ENCODE measurements at regions not wholly inside any gene's neighbourhood (a gene's known extent, or its start where the extent isn't known, plus 50 kb on each side); places are given as distances from the start of the nearest gene placed in this dataset.

GRCh38 chr12:19908830-19909229, 459.5 kb upstream of the PDE3A start:
- Histone ChIP-seq H3K4me2 (ENCODE audit: low read length) (no peak overlapping the region), H3K79me2 (ENCODE audit: control insufficient read depth, low read length) (no peaks in the 10 kb centered on the region), H3K36me3 (ENCODE audit: control insufficient read depth, low read length) (no peaks in the 10 kb centered on the region), H3K9me2 (replicated peaks; ENCODE audit: control insufficient read depth, low read length) (no peaks in the 10 kb centered on the region), H3K9me3 (ENCODE audit: control insufficient read depth, insufficient read depth, low read length) (no peaks in the 10 kb centered on the region), H3K4me3 (ENCODE audit: low read length) (no peak overlapping the region), H3F3A (ENCODE audit: control insufficient read depth, insufficient read depth) (no peaks in the 10 kb centered on the region), H3K27me3 (ENCODE audit: control insufficient read depth, low read length) (no peaks in the 10 kb centered on the region), H3K4me1 (ENCODE audit: control insufficient read depth, low read length) (no peaks in the 10 kb centered on the region), H3K27ac (ENCODE audit: low read depth, low read length) (no peak overlapping the region), H4K20me1 (ENCODE audit: control insufficient read depth, insufficient read depth, low read depth, low read length) (no peaks in the 10 kb centered on the region)
- TF ChIP-seq EZH2phosphoT487 (IDR thresholded peaks at IDR 0.05; ENCODE audit: borderline replicate concordance, low read length) (no peak), CTCF (IDR thresholded peaks at IDR 0.05; ENCODE audit: low read depth, low read length, poor library complexity, severe bottlenecking) (no peak)

- Histone ChIP-seq H3K79me2 (ENCODE audit: control insufficient read depth, low read length) (no peaks in the 10 kb centered on the region), H4K20me1 (ENCODE audit: control insufficient read depth, insufficient read depth, low read depth, low read length) (no peaks in the 10 kb centered on the region), H3K4me2 (ENCODE audit: low read length) (no peak overlapping the region), H3K4me3 (ENCODE audit: low read length) (no peak overlapping the region), H3F3A (ENCODE audit: control insufficient read depth, insufficient read depth) (no peaks in the 10 kb centered on the region), H3K36me3 (ENCODE audit: control insufficient read depth, low read length) (no peaks in the 10 kb centered on the region), H3K9me2 (replicated peaks; ENCODE audit: control insufficient read depth, low read length) (no peaks in the 10 kb centered on the region), H3K27me3 (ENCODE audit: control insufficient read depth, low read length) (no peaks in the 10 kb centered on the region), H3K27ac (ENCODE audit: low read depth, low read length) (no peak overlapping the region), H3K4me1 (ENCODE audit: control insufficient read depth, low read length) (no peaks in the 10 kb centered on the region), H3K9me3 (ENCODE audit: control insufficient read depth, insufficient read depth, low read length) (no peaks in the 10 kb centered on the region)
- TF ChIP-seq EZH2phosphoT487 (IDR thresholded peaks at IDR 0.05; ENCODE audit: borderline replicate concordance, low read length) (no peak), CTCF (IDR thresholded peaks at IDR 0.05; ENCODE audit: low read depth, low read length, poor library complexity, severe bottlenecking) (no peak)
These were observed 458.9 kb upstream of the PDE3A start for GRCh38 chr12:19909418-19909817.

- Histone ChIP-seq H3F3A (ENCODE audit: control insufficient read depth, insufficient read depth) (no peaks in the 10 kb centered on the region), H3K27me3 (ENCODE audit: control insufficient read depth, low read length) (no peaks in the 10 kb centered on the region), H3K4me3 (ENCODE audit: low read length) (no peak overlapping the region), H3K27ac (ENCODE audit: low read depth, low read length) (no peak overlapping the region), H3K4me2 (ENCODE audit: low read length) (no peak overlapping the region), H3K9me3 (ENCODE audit: control insufficient read depth, insufficient read depth, low read length) (no peaks in the 10 kb centered on the region), H3K4me1 (ENCODE audit: control insufficient read depth, low read length) (no peaks in the 10 kb centered on the region), H4K20me1 (ENCODE audit: control insufficient read depth, insufficient read depth, low read depth, low read length) (no peaks in the 10 kb centered on the region), H3K36me3 (ENCODE audit: control insufficient read depth, low read length) (no peaks in the 10 kb centered on the region), H3K9me2 (replicated peaks; ENCODE audit: control insufficient read depth, low read length) (no peaks in the 10 kb centered on the region), H3K79me2 (ENCODE audit: control insufficient read depth, low read length) (no peaks in the 10 kb centered on the region)
- TF ChIP-seq CTCF (IDR thresholded peaks at IDR 0.05; ENCODE audit: low read depth, low read length, poor library complexity, severe bottlenecking) (no peak), EZH2phosphoT487 (IDR thresholded peaks at IDR 0.05; ENCODE audit: borderline replicate concordance, low read length) (no peak)
These were observed 457.7 kb upstream of the PDE3A start for GRCh38 chr12:19910681-19911080.

- Histone ChIP-seq H3K4me3 (ENCODE audit: low read length) (no peak overlapping the region), H3K27me3 (ENCODE audit: control insufficient read depth, low read length) (no peaks in the 10 kb centered on the region), H3K4me1 (ENCODE audit: control insufficient read depth, low read length) (no peaks in the 10 kb centered on the region), H4K20me1 (ENCODE audit: control insufficient read depth, insufficient read depth, low read depth, low read length) (no peaks in the 10 kb centered on the region), H3K4me2 (ENCODE audit: low read length) (no peak overlapping the region), H3K36me3 (ENCODE audit: control insufficient read depth, low read length) (no peaks in the 10 kb centered on the region), H3F3A (ENCODE audit: control insufficient read depth, insufficient read depth) (no peaks in the 10 kb centered on the region), H3K9me3 (ENCODE audit: control insufficient read depth, insufficient read depth, low read length) (no peaks in the 10 kb centered on the region), H3K9me2 (replicated peaks; ENCODE audit: control insufficient read depth, low read length) (no peaks in the 10 kb centered on the region), H3K79me2 (ENCODE audit: control insufficient read depth, low read length) (no peaks in the 10 kb centered on the region), H3K27ac (ENCODE audit: low read depth, low read length) (no peak overlapping the region)
- TF ChIP-seq CTCF (IDR thresholded peaks at IDR 0.05; ENCODE audit: low read depth, low read length, poor library complexity, severe bottlenecking) (no peak), EZH2phosphoT487 (IDR thresholded peaks at IDR 0.05; ENCODE audit: borderline replicate concordance, low read length) (no peak)
These were observed 455.3 kb upstream of the PDE3A start for GRCh38 chr12:19912991-19913390.
